ENCODE measurements at regions not wholly inside any gene's neighbourhood (a gene's known extent, or its start where the extent isn't known, plus 50 kb on each side); places are given as distances from the start of the nearest gene placed in this dataset.

DNA sequence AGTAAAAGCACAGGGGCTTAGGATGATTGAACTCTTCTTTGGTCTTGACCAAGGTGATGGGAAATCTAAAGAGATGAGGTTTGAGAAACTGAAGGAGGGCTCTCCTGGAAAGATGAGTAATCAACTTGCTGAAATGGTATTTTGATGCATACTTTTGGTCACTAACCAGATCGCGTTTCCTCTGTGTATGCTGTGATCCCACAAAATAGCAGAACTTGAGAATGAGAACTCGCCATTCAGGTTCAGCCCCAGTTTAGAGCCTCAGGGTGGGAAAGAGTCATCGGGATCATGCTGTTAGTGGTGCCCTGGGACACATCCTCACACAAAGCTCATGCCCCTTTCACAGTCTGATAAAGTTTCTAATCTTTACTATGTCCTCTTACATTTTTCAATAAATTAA lies 488.8 kb downstream of the ETNK1 start:
- TF ChIP-seq, protein P1, sequence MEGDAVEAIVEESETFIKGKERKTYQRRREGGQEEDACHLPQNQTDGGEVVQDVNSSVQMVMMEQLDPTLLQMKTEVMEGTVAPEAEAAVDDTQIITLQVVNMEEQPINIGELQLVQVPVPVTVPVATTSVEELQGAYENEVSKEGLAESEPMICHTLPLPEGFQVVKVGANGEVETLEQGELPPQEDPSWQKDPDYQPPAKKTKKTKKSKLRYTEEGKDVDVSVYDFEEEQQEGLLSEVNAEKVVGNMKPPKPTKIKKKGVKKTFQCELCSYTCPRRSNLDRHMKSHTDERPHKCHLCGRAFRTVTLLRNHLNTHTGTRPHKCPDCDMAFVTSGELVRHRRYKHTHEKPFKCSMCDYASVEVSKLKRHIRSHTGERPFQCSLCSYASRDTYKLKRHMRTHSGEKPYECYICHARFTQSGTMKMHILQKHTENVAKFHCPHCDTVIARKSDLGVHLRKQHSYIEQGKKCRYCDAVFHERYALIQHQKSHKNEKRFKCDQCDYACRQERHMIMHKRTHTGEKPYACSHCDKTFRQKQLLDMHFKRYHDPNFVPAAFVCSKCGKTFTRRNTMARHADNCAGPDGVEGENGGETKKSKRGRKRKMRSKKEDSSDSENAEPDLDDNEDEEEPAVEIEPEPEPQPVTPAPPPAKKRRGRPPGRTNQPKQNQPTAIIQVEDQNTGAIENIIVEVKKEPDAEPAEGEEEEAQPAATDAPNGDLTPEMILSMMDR (IDR thresholded peaks at IDR 0.05; ENCODE audit: low read depth, low read length): no peak
- no peak for TF ChIP-seq EZH2phosphoT487 (IDR thresholded peaks at IDR 0.05; ENCODE audit: low read depth)
